VCaP (cell line): ENCODE measurements at regions not wholly inside any gene's neighbourhood (a gene's known extent, or its start where the extent isn't known, plus 50 kb on each side); places are given as distances from the start of the nearest gene placed in this dataset.

Experiments
- H3K27ac ChIP-seq: fragments of 450-650 bp; 2 replicates; pipeline ENCODE4 v1.5.1; 2017
- CTCF ChIP-seq: fragments of 450-650 bp; conservative IDR thresholded peaks from 2 replicates; pipeline ENCODE4 v1.5.1; 2017; ENCODE audit warnings: mild to moderate bottlenecking, moderate library complexity

- no peak overlapping the region for H3K27ac ChIP-seq
- TF ChIP-seq CTCF: no peak
These were observed 1272.1 kb upstream of the ADGRB3 start for GRCh38 chr6:67362976-67363375.

- H3K27ac ChIP-seq: no peak overlapping the region
- no peak for TF ChIP-seq CTCF
These were observed 1273.8 kb upstream of the ADGRB3 start for GRCh38 chr6:67361264-67361663.

GRCh38 chr6:67358241-67358640 lies 1276.8 kb upstream of the ADGRB3 start:
- H3K27ac ChIP-seq: peak overlapping the region; percentile 46
- no peak for TF ChIP-seq CTCF

GRCh38 chr6:67353861-67354260 lies 1281.2 kb upstream of the ADGRB3 start:
- no peak overlapping the region for H3K27ac ChIP-seq
- no peak for TF ChIP-seq CTCF

GRCh38 chr6:67352717-67353116 lies 1282.4 kb upstream of the ADGRB3 start:
- no peak for TF ChIP-seq CTCF
- H3K27ac ChIP-seq: no peak overlapping the region

GRCh38 chr6:67350729-67351128 lies 1284.4 kb upstream of the ADGRB3 start:
- no peak overlapping the region for H3K27ac ChIP-seq
- TF ChIP-seq CTCF: no peak

- no peak overlapping the region for H3K27ac ChIP-seq
- no peak for TF ChIP-seq CTCF
These were observed 1289.1 kb upstream of the ADGRB3 start for GRCh38 chr6:67345946-67346345.

- H3K27ac ChIP-seq: no peak overlapping the region
- no peak for TF ChIP-seq CTCF
These were observed 1299.1 kb upstream of the ADGRB3 start for GRCh38 chr6:67336014-67336413.
